Spleen (tissue), 11 donors: ENCODE measurements at regions not wholly inside any gene's neighbourhood (a gene's known extent, or its start where the extent isn't known, plus 50 kb on each side); places are given as distances from the start of the nearest gene placed in this dataset.

Experiments
- DNase-seq: peaks from one replicate; pipeline ENCODE4 v3.0.0-alpha.2; 2020
- H3K27ac ChIP-seq, 8 donors: fragments of 200-600 bp; sonication (generic) in 7 of 8; 1 replicate in 4 of 8; 2 replicates in 4 of 8; pipeline versions ENCODE4 v1.5.0 to v1.8.0; 2016 to 2021; ENCODE audit warnings: inconsistent platforms in 4 of 8, mild to moderate bottlenecking in 4 of 8, moderate library complexity in 1 of 8
- H3K27me3 ChIP-seq, 7 donors: fragments of 200-600 bp; sonication (generic) in 6 of 7; replicated peaks in 1 of 7; 1 replicate in 4 of 7; 2 replicates in 3 of 7; pipeline versions ENCODE4 v1.5.0 to v1.8.0; 2016 to 2021; ENCODE audit warnings: inconsistent platforms in 3 of 7, mild to moderate bottlenecking in 1 of 7
- H3K36me3 ChIP-seq, 6 donors: fragments of 200-600 bp; sonication (generic) in 5 of 6; 1 replicate in 4 of 6; 2 replicates in 2 of 6; pipeline versions ENCODE4 v1.5.0 to v1.8.0; 2016 to 2021; ENCODE audit warnings: inconsistent platforms in 2 of 6
- H3K4me1 ChIP-seq, 6 donors: fragments of 200-600 bp; sonication (generic) in 5 of 6; 1 replicate in 3 of 6; 2 replicates in 3 of 6; pipeline versions ENCODE4 v1.5.0 to v1.8.0; 2016 to 2021; ENCODE audit warnings: inconsistent platforms in 3 of 6
- H3K4me3 ChIP-seq, 8 donors: fragments of 200-600 bp; sonication (generic) in 7 of 8; 1 replicate in 4 of 8; 2 replicates in 4 of 8; pipeline versions ENCODE4 v1.5.0 to v1.8.0; 2016 to 2021; ENCODE audit warnings: inconsistent platforms in 4 of 8, mild to moderate bottlenecking in 4 of 8, moderate library complexity in 2 of 8
- H3K9me3 ChIP-seq, 8 donors: fragments of 200-600 bp; sonication (generic) in 7 of 8; 1 replicate in 4 of 8; 2 replicates in 4 of 8; pipeline versions ENCODE4 v1.5.0 to v1.8.0; 2016 to 2021; ENCODE audit warnings: inconsistent platforms in 4 of 8
- CTCF ChIP-seq, 11 experiments: fragments of 200-600 bp in 7 of 11; fragments of 450-650 bp in 4 of 11; sonication (generic) in 4 of 11; IDR thresholded peaks in 8 of 11; conservative IDR thresholded peaks in 3 of 11; 1 replicate in 7 of 11; 2 replicates in 4 of 11; pipeline versions ENCODE4 v1.4.0 to v1.8.0; 2016 to 2021; ENCODE audit warnings: antibody characterized with exemption in 11 of 11, inconsistent platforms in 4 of 11, mild to moderate bottlenecking in 1 of 11
- POLR2A ChIP-seq, 3 donors: fragments of 450-650 bp; IDR thresholded peaks; one replicate each; pipeline ENCODE4 v1.5.1; 2017; ENCODE audit warnings: antibody characterized with exemption in 3 of 3, mild to moderate bottlenecking in 1 of 3
- POLR2AphosphoS5 ChIP-seq, 3 donors: sonication (generic); formaldehyde crosslinking; IDR thresholded peaks; one replicate each; pipeline ENCODE4 v1.5.1; 2017; ENCODE audit warnings: antibody characterized with exemption in 3 of 3
- WGBS, 5 donors: extraction: QIAGEN DNeasy Blood & Tissue Kit in 3 of 5; methylation state at CpG; one replicate each; pipeline versions ENCODE4 v1.1.5 to v1.1.7; 2013 to 2018; 5-methylcytosine and 5-hydroxymethylcytosine counted together
- intact Hi-C: fragments of 100-400 bp; cut with DNase I; formaldehyde crosslinking; loops from one replicate; pipeline ENCODE4 v1.15.0; 2023; ENCODE audit warnings: low total_unique reads
- donor health status: healthy with polysubstance abuse.
- donor health status: DM: no; HTN: no; CAD: no; lungs with moderate emphysema.
- donor health status: DM: no; HTN: no; CAD: no.
- donor health status: Bipolar disorder and iron deficiency.
- donor health status: healthy.
- donor health status: DM: no; HTN: no; CAD: no.
- donor health status: DM: yes; HTN: yes; CAD: no.

DNA sequence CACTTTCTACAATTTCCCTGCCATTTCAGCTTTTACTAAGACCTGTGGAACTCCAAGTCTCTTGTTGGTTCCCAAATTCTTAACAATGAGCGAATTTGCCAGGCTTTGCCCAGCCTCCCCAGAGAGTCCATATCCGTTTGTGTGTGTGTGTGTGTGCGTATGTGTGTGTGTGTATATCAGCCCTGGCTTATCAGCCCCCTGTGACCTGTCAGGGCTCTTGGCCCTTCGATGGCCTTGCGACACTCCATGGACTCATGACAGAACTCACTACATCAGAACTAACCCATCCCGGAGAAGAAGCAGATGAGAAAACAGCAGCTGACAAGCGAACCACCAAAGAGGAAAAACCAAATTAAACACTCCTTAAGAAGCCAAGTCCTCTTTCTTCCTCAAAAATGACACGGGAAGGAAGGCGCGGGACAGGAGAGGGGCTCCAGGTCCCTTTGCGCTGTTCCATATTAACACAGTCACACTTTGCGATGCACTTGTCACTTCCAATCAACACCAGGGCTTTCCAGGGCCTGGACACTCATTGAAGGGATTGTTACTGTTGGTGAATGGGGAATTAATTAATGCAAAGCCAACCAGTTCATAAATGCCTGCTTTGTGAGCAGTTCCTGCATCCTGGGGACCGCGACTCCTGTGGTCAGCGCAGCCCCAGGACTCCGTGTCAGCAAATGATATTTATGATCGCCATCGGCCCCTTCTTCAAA, 524.0 kb downstream of the CD83 start:
- intact Hi-C loops, result no loop called here
- 83 to 91% (median 85%) methylated on average over 17 to 18 of the region's 18 CpGs for WGBS, 5 donors

DNA sequence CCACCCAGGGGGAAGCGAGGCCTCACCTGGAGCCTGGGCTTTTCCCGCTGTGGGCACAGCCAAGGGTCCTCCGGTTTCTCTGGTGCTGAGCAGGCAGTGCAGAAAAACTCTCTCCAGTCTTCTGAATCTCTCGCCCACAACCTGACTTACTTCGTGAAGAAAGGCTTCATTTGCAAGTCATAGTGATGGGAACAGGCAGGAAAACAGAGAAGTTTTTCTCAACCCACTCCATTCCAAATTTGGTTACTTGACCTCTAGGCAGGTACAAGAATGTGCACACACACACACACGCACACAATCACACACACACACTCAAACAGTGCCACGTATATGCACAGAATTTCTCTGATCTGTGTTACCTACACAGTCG, 524.5 kb downstream of the CD83 start:
- 87 to 93% (median 91%) methylated on average over 8 of the region's 8 CpGs for WGBS, 5 donors

More for the DNA sequence above, 524.0 kb downstream of the CD83 start:
- H3K4me3 ChIP-seq, result no peak overlapping the region
- H3K4me1 ChIP-seq, result peaks cover 28 to 62% (median 45%) of the 10 kb centered on the region in 6 donors
- DNase-seq, result no peak
- peak overlapping the region in 2 of 8 donors; percentile 14 to 33 for H3K27ac ChIP-seq
- H3K9me3 ChIP-seq, result no peaks in the 10 kb centered on the region
- no peak for TF ChIP-seq CTCF (IDR thresholded peaks at IDR 0.05 in 8 of 11, conservative IDR thresholded peaks at IDR 0.05 in 3 of 11)
- TF ChIP-seq POLR2AphosphoS5 (IDR thresholded peaks at IDR 0.05), result no peak
- TF ChIP-seq POLR2A (IDR thresholded peaks at IDR 0.05), result no peak
- H3K27me3 ChIP-seq, result no peaks in the 10 kb centered on the region
- no peaks in the 10 kb centered on the region for H3K36me3 ChIP-seq

GRCh38 chr6:14642842-14643241, 525.3 kb downstream of the CD83 start:
- H3K9me3 ChIP-seq, result no peaks in the 10 kb centered on the region
- TF ChIP-seq CTCF (IDR thresholded peaks at IDR 0.05 in 8 of 11, conservative IDR thresholded peaks at IDR 0.05 in 3 of 11) (no peak), POLR2A (IDR thresholded peaks at IDR 0.05) (no peak), POLR2AphosphoS5 (IDR thresholded peaks at IDR 0.05) (no peak)
- intact Hi-C loops, result no loop called here
- peak overlapping the region in 5 of 8 donors; percentile 2 to 39 (median 26) for H3K27ac ChIP-seq
- no peaks in the 10 kb centered on the region for H3K27me3 ChIP-seq
- no peak for DNase-seq
- 69 to 82% (median 76%) methylated on average over 2 of the region's 2 CpGs for WGBS, 5 donors
- H3K4me3 ChIP-seq, result no peak overlapping the region
- no peaks in the 10 kb centered on the region for H3K36me3 ChIP-seq
- peaks cover 19 to 50% (median 33%) of the 10 kb centered on the region in 6 donors for H3K4me1 ChIP-seq

More for the DNA sequence above, 524.5 kb downstream of the CD83 start:
- peak overlapping the region in 2 of 8 donors; percentile 14 to 39 for H3K27ac ChIP-seq
- peaks cover 22 to 57% (median 40%) of the 10 kb centered on the region in 6 donors for H3K4me1 ChIP-seq
- H3K4me3 ChIP-seq, result no peak overlapping the region
- no peak for DNase-seq
- H3K9me3 ChIP-seq, result no peaks in the 10 kb centered on the region
- intact Hi-C loops, result no loop called here
- no peak for TF ChIP-seq CTCF (IDR thresholded peaks at IDR 0.05 in 8 of 11, conservative IDR thresholded peaks at IDR 0.05 in 3 of 11)
- TF ChIP-seq POLR2AphosphoS5 (IDR thresholded peaks at IDR 0.05), result no peak
- no peak for TF ChIP-seq POLR2A (IDR thresholded peaks at IDR 0.05)
- H3K36me3 ChIP-seq, result no peaks in the 10 kb centered on the region
- no peaks in the 10 kb centered on the region for H3K27me3 ChIP-seq

DNA sequence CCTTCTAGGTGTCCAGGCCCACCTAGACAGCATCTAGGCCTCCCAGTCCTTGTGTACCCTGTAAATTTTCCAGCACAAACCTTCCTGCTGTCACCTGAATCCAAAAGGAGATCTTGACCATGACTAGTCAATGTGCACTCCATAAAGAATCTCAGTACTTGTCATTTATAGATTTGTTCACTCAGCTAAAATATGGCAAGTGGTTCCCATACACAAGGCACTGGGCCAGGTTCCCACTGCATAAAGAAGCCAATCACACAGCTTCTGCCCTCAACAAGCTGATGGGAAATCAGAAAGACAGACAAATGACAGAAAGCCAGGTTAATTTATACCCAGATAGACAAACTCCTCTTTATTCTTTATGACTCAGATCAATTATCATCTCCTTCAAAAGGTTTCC, 526.8 kb downstream of the CD83 start:
- Histone ChIP-seq H3K27me3 (no peaks in the 10 kb centered on the region), H3K27ac (no peak overlapping the region), H3K36me3 (no peaks in the 10 kb centered on the region), H3K4me1 (peaks cover 11 to 34% (median 19%) of the 10 kb centered on the region in 6 donors), H3K4me3 (no peak overlapping the region), H3K9me3 (no peaks in the 10 kb centered on the region)
- no peak for DNase-seq
- TF ChIP-seq CTCF (IDR thresholded peaks at IDR 0.05 in 8 of 11, conservative IDR thresholded peaks at IDR 0.05 in 3 of 11), result no peak
- no peak for TF ChIP-seq POLR2A (IDR thresholded peaks at IDR 0.05)
- no peak for TF ChIP-seq POLR2AphosphoS5 (IDR thresholded peaks at IDR 0.05)
- intact Hi-C loops, result no loop called here
